Mesendoderm (in vitro differentiated cells): ENCODE measurements at regions not wholly inside any gene's neighbourhood (a gene's known extent, or its start where the extent isn't known, plus 50 kb on each side); places are given as distances from the start of the nearest gene placed in this dataset.

ENCODE experiments used
- DNase-seq: peaks from one replicate; pipeline ENCODE4 v3.0.0; 2013
- H2AK5ac ChIP-seq: 2 replicates; pipeline ENCODE4 v1.6.1; 2013; ENCODE audit warnings: low read length, inconsistent platforms
- H2BK120ac ChIP-seq: 2 replicates; pipeline ENCODE4 v1.6.1; 2013; ENCODE audit warnings: low read depth, mild to moderate bottlenecking, low read length, moderate library complexity, mixed read lengths
- H2BK15ac ChIP-seq: replicated peaks from 2 replicates; pipeline ENCODE4 v1.6.1; 2013; ENCODE audit warnings: low read depth, mild to moderate bottlenecking, moderate library complexity
- H2BK5ac ChIP-seq: 2 replicates; pipeline ENCODE4 v1.6.1; 2013; ENCODE audit warnings: low read length, inconsistent platforms
- H3K18ac ChIP-seq: 2 replicates; pipeline ENCODE4 v1.6.1; 2013; ENCODE audit warnings: mild to moderate bottlenecking, low read length, mixed read lengths
- H3K23ac ChIP-seq: one replicate; pipeline ENCODE4 v1.6.1; 2013; ENCODE audit warnings: low read length
- H3K27ac ChIP-seq: 2 replicates; pipeline ENCODE4 v1.5.1; 2013; ENCODE audit warnings: low read depth, mild to moderate bottlenecking, inconsistent platforms, low read length, moderate library complexity
- H3K27me3 ChIP-seq: 2 replicates; pipeline ENCODE4 v1.6.1; 2013; ENCODE audit warnings: low read length, control low read depth, mild to moderate bottlenecking, inconsistent platforms; ENCODE audit not compliant: insufficient read depth, poor library complexity
- H3K36me3 ChIP-seq: 2 replicates; pipeline ENCODE4 v1.6.1; 2013; ENCODE audit warnings: low read length, inconsistent platforms; ENCODE audit not compliant: control insufficient read depth, insufficient read depth
- H3K4ac ChIP-seq: one replicate; pipeline ENCODE4 v1.6.1; 2013; ENCODE audit warnings: low read depth, mild to moderate bottlenecking, low read length, moderate library complexity
- H3K4me1 ChIP-seq: 2 replicates; pipeline ENCODE4 v1.6.1; 2013; ENCODE audit warnings: low read depth, low read length, inconsistent platforms; ENCODE audit not compliant: control insufficient read depth
- H3K4me2 ChIP-seq: 2 replicates; pipeline ENCODE4 v1.6.1; 2013; ENCODE audit warnings: low read length
- H3K4me3 ChIP-seq: 2 replicates; pipeline ENCODE4 v1.5.1; 2013; ENCODE audit warnings: mild to moderate bottlenecking, low read length
- H3K56ac ChIP-seq: one replicate; pipeline ENCODE4 v1.6.1; 2013; ENCODE audit warnings: low read length
- H3K79me1 ChIP-seq: 2 replicates; pipeline ENCODE4 v1.6.1; 2013; ENCODE audit warnings: low read length, inconsistent platforms
- H3K79me2 ChIP-seq: 2 replicates; pipeline ENCODE4 v1.6.1; 2013; ENCODE audit warnings: mild to moderate bottlenecking, low read length; ENCODE audit not compliant: control insufficient read depth, insufficient read depth
- H3K9ac ChIP-seq: 2 replicates; pipeline ENCODE4 v1.6.1; 2013; ENCODE audit warnings: low read length, inconsistent platforms
- H4K5ac ChIP-seq: one replicate; pipeline ENCODE4 v1.6.1; 2013; ENCODE audit warnings: low read length
- H4K8ac ChIP-seq: one replicate; pipeline ENCODE4 v1.6.1; 2013; ENCODE audit warnings: low read depth, mild to moderate bottlenecking, control low read depth, low read length, moderate library complexity
- WGBS: extraction: QIAGEN DNeasy Blood & Tissue Kit; methylation state at CpG from one replicate; pipeline ENCODE4 v1.1.7; 2013; ENCODE audit warnings: low lambda C conversion rate, missing lambda C conversion rate; ENCODE audit not compliant: insufficient coverage; ENCODE audit errors: extremely low coverage; 5-methylcytosine and 5-hydroxymethylcytosine counted together

GRCh38 chr16:86019446-86020047 is 120.6 kb downstream of the IRF8 start:
- Histone ChIP-seq H2BK5ac (no peak overlapping the region), H2BK120ac (no peak overlapping the region), H2BK15ac (no peak overlapping the region), H4K8ac (no peak overlapping the region), H3K79me1 (no peaks in the 10 kb centered on the region), H3K4me1 (peaks cover 2% of the 10 kb centered on the region), H3K4me2 (no peak overlapping the region), H2AK5ac (no peak overlapping the region), H3K27me3 (no peaks in the 10 kb centered on the region), H3K18ac (no peak overlapping the region), H3K4me3 (peak overlapping the region; percentile 22), H3K23ac (no peak overlapping the region), H3K56ac (no peak overlapping the region), H4K5ac (no peak overlapping the region), H3K36me3 (no peaks in the 10 kb centered on the region), H3K4ac (no peak overlapping the region), H3K27ac (no peak overlapping the region), H3K9ac (no peak overlapping the region), H3K79me2 (no peaks in the 10 kb centered on the region)
- DNase-seq: peak; percentile 59
- no CpG with 5 or more reads among the region's 14 CpGs for WGBS

GRCh38 chr16:86020971-86021370 is 122.0 kb downstream of the IRF8 start:
- Histone ChIP-seq H3K79me1 (no peaks in the 10 kb centered on the region), H3K9ac (no peak overlapping the region), H2AK5ac (no peak overlapping the region), H3K4ac (no peak overlapping the region), H3K36me3 (no peaks in the 10 kb centered on the region), H3K56ac (no peak overlapping the region), H3K27ac (no peak overlapping the region), H3K18ac (no peak overlapping the region), H4K8ac (no peak overlapping the region), H2BK15ac (no peak overlapping the region), H3K4me2 (no peak overlapping the region), H3K4me1 (peaks cover 2% of the 10 kb centered on the region), H3K79me2 (no peaks in the 10 kb centered on the region), H3K27me3 (no peaks in the 10 kb centered on the region), H2BK120ac (no peak overlapping the region), H3K4me3 (no peak overlapping the region), H3K23ac (no peak overlapping the region), H4K5ac (no peak overlapping the region), H2BK5ac (no peak overlapping the region)
- no peak for DNase-seq
- WGBS: no CpG with 5 or more reads among the region's 7 CpGs

- Histone ChIP-seq H3K36me3 (no peaks in the 10 kb centered on the region), H3K18ac (no peak overlapping the region), H2AK5ac (no peak overlapping the region), H3K4me3 (no peak overlapping the region), H3K79me2 (no peaks in the 10 kb centered on the region), H2BK15ac (no peak overlapping the region), H3K4ac (no peak overlapping the region), H3K9ac (no peak overlapping the region), H2BK120ac (no peak overlapping the region), H4K8ac (no peak overlapping the region), H3K23ac (no peak overlapping the region), H3K27ac (peak overlapping the region; percentile 11), H3K27me3 (no peaks in the 10 kb centered on the region), H3K4me2 (no peak overlapping the region), H4K5ac (no peak overlapping the region), H3K56ac (no peak overlapping the region), H2BK5ac (no peak overlapping the region), H3K4me1 (peaks cover 2% of the 10 kb centered on the region), H3K79me1 (no peaks in the 10 kb centered on the region)
- DNase-seq: peak; percentile 89
- WGBS: no CpG with 5 or more reads among the region's 7 CpGs
These were observed 123.5 kb downstream of the IRF8 start for GRCh38 chr16:86022381-86022960.

- Histone ChIP-seq H3K36me3 (no peaks in the 10 kb centered on the region), H2AK5ac (no peak overlapping the region), H4K5ac (no peak overlapping the region), H2BK5ac (no peak overlapping the region), H3K23ac (no peak overlapping the region), H3K4me1 (peaks cover 2% of the 10 kb centered on the region), H2BK120ac (no peak overlapping the region), H3K4me3 (no peak overlapping the region), H3K27ac (no peak overlapping the region), H3K79me2 (no peaks in the 10 kb centered on the region), H3K79me1 (no peaks in the 10 kb centered on the region), H3K4me2 (no peak overlapping the region), H3K9ac (no peak overlapping the region), H3K18ac (no peak overlapping the region), H2BK15ac (no peak overlapping the region), H3K4ac (no peak overlapping the region), H4K8ac (no peak overlapping the region), H3K27me3 (no peaks in the 10 kb centered on the region), H3K56ac (no peak overlapping the region)
- DNase-seq: no peak
These were observed 125.2 kb downstream of the IRF8 start for GRCh38 chr16:86024210-86024609.

GRCh38 chr16:86025706-86026105 is 126.7 kb downstream of the IRF8 start:
- peaks cover 2% of the 10 kb centered on the region for H3K4me1 ChIP-seq
- no peak overlapping the region for H2BK120ac ChIP-seq
- H3K23ac ChIP-seq: no peak overlapping the region
- no peaks in the 10 kb centered on the region for H3K79me1 ChIP-seq
- H4K5ac ChIP-seq: no peak overlapping the region
- H2BK5ac ChIP-seq: no peak overlapping the region
- H3K4ac ChIP-seq: no peak overlapping the region
- H2AK5ac ChIP-seq: no peak overlapping the region
- no peak overlapping the region for H3K27ac ChIP-seq
- no peak overlapping the region for H2BK15ac ChIP-seq
- no peak overlapping the region for H3K9ac ChIP-seq
- no peaks in the 10 kb centered on the region for H3K79me2 ChIP-seq
- H3K18ac ChIP-seq: no peak overlapping the region
- H3K4me3 ChIP-seq: no peak overlapping the region
- H3K4me2 ChIP-seq: no peak overlapping the region
- no CpG with 5 or more reads among the region's 3 CpGs for WGBS
- no peak overlapping the region for H4K8ac ChIP-seq
- H3K56ac ChIP-seq: no peak overlapping the region
- no peaks in the 10 kb centered on the region for H3K36me3 ChIP-seq
- no peak for DNase-seq
- no peaks in the 10 kb centered on the region for H3K27me3 ChIP-seq
